22Rv1 (cell line): ENCODE measurements at regions not wholly inside any gene's neighbourhood (a gene's known extent, or its start where the extent isn't known, plus 50 kb on each side); places are given as distances from the start of the nearest gene placed in this dataset.

Experiments
- ZFX ChIP-seq: fragments of 450-650 bp; IDR thresholded peaks from 2 replicates; pipeline ENCODE4 v1.6.1; 2017; ENCODE audit warnings: antibody characterized with exemption, borderline replicate concordance
- TF ChIP-seq, protein P1 (sequence below): fragments of 450-650 bp; IDR thresholded peaks from 2 replicates; pipeline ENCODE4 v1.5.1; 2017; ENCODE audit warnings: mild to moderate bottlenecking

GRCh38 chr10:80705899-80706298, 168.2 kb downstream of the SH2D4B start:
- TF ChIP-seq, protein P1, sequence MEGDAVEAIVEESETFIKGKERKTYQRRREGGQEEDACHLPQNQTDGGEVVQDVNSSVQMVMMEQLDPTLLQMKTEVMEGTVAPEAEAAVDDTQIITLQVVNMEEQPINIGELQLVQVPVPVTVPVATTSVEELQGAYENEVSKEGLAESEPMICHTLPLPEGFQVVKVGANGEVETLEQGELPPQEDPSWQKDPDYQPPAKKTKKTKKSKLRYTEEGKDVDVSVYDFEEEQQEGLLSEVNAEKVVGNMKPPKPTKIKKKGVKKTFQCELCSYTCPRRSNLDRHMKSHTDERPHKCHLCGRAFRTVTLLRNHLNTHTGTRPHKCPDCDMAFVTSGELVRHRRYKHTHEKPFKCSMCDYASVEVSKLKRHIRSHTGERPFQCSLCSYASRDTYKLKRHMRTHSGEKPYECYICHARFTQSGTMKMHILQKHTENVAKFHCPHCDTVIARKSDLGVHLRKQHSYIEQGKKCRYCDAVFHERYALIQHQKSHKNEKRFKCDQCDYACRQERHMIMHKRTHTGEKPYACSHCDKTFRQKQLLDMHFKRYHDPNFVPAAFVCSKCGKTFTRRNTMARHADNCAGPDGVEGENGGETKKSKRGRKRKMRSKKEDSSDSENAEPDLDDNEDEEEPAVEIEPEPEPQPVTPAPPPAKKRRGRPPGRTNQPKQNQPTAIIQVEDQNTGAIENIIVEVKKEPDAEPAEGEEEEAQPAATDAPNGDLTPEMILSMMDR, result no peak
- TF ChIP-seq ZFX, result no peak
